Pancreas (tissue), 10 donors: ENCODE measurements at regions not wholly inside any gene's neighbourhood (a gene's known extent, or its start where the extent isn't known, plus 50 kb on each side); places are given as distances from the start of the nearest gene placed in this dataset.

Experiments
- ATAC-seq, 4 donors: fragments of 200-7000 bp; cut with Tn5 transposase; one replicate each; pipeline versions ENCODE4 v1.8.0 to v1.9.1; 2020; ENCODE audit warnings: mild to moderate bottlenecking in 4 of 4, moderate library complexity in 4 of 4
- DNase-seq, 6 donors: peaks; one replicate each; pipeline ENCODE4 v3.0.0-alpha.2; 2020
- FAIRE-seq: peaks from 2 replicates; lab custom pipeline; 2012; peaks lifted over from hg19 to GRCh38; lab: Jason Lieb, UNC
- H3K27ac ChIP-seq, 4 donors: fragments of 200-600 bp; sonication (generic); 1 replicate in 3 of 4; 2 replicates in 1 of 4; pipeline versions ENCODE4 v1.5.0 to v1.8.0; 2020
- H3K27me3 ChIP-seq, 4 donors: fragments of 200-600 bp; one replicate each; pipeline ENCODE4 v1.8.0; 2021
- H3K36me3 ChIP-seq, 3 donors: fragments of 200-600 bp; sonication (generic) in 1 of 3; one replicate each; pipeline versions ENCODE4 v1.5.0 to v1.8.0; 2020 to 2021
- H3K4me1 ChIP-seq, 3 donors: fragments of 200-600 bp; one replicate each; pipeline ENCODE4 v1.8.0; 2021
- H3K4me3 ChIP-seq, 4 donors: fragments of 200-600 bp; sonication (generic) in 2 of 4; one replicate each; pipeline versions ENCODE4 v1.5.0 to v1.8.0; 2020 to 2021
- H3K9me3 ChIP-seq, 4 donors: fragments of 200-600 bp; one replicate each; pipeline ENCODE4 v1.8.0; 2021
- CTCF ChIP-seq, 4 donors: fragments of 200-600 bp; sonication (generic) in 3 of 4; IDR thresholded peaks; one replicate each; pipeline versions ENCODE4 v1.5.0 to v1.8.0; 2021; ENCODE audit warnings: antibody characterized with exemption in 4 of 4
- WGBS, 2 donors: extraction: QIAGEN DNeasy Blood & Tissue Kit; methylation state at CpG; one replicate each; pipeline ENCODE4 v1.1.7; 2013; 5-methylcytosine and 5-hydroxymethylcytosine counted together
- intact Hi-C, 3 donors: fragments of 100-400 bp; cut with DNase I; formaldehyde crosslinking; loops; one replicate each; pipeline versions ENCODE4 v1.11.1 to v1.14.2; 2022
- donor health status: healthy with polysubstance abuse.
- donor health status: DM: no; HTN: no; CAD: no; lungs with moderate emphysema.
- donor health status: DM: no; HTN: no; CAD: no.
- donor health status: control.
- donor health status: control.
- donor health status: Bipolar disorder and iron deficiency.
- donor health status: DM: yes; HTN: yes; CAD: no.
- donor health status: DM: no; HTN: no; CAD: no.
- donor health status: DM: no; HTN: no; CAD: no.
- donor health status: DM: yes; HTN: yes; CAD: no.

- intact Hi-C loops = no loop called here
- Histone ChIP-seq H3K27ac (no peak overlapping the region), H3K4me1 (no peaks in the 10 kb centered on the region), H3K4me3 (peak overlapping the region in 1 of 4 donors; percentile 17), H3K27me3 (no peaks in the 10 kb centered on the region), H3K36me3 (no peaks in the 10 kb centered on the region), H3K9me3 (no peaks in the 10 kb centered on the region)
- peak; percentile 5 for FAIRE-seq
- no peak for TF ChIP-seq CTCF (IDR thresholded peaks at IDR 0.05)
- no peak for DNase-seq
- 3 to 4% methylated on average over 2 of the region's 2 CpGs for WGBS, 2 donors
- ATAC-seq = peak in 1 of 4 donors; percentile 48
These were observed 101.1 kb upstream of the GNAQ start for GRCh38 chr9:78132701-78133058.

- intact Hi-C loops = no loop called here
- Histone ChIP-seq H3K9me3 (no peaks in the 10 kb centered on the region), H3K27me3 (no peaks in the 10 kb centered on the region), H3K4me3 (peak overlapping the region in 1 of 4 donors; percentile 17), H3K36me3 (no peaks in the 10 kb centered on the region), H3K27ac (no peak overlapping the region), H3K4me1 (no peaks in the 10 kb centered on the region)
- 55 to 60% methylated on average over 2 of the region's 2 CpGs for WGBS, 2 donors
- FAIRE-seq (no peak), DNase-seq (no peak), ATAC-seq (no peak)
- TF ChIP-seq CTCF (IDR thresholded peaks at IDR 0.05) = no peak
These were observed 100.5 kb upstream of the GNAQ start for GRCh38 chr9:78131969-78132700.

- ATAC-seq = no peak
- no peak for FAIRE-seq
- no peak for DNase-seq
- Histone ChIP-seq H3K9me3 (no peaks in the 10 kb centered on the region), H3K27ac (no peak overlapping the region), H3K4me3 (no peak overlapping the region), H3K27me3 (no peaks in the 10 kb centered on the region), H3K36me3 (no peaks in the 10 kb centered on the region), H3K4me1 (no peaks in the 10 kb centered on the region)
- intact Hi-C loops = no loop called here
- TF ChIP-seq CTCF (IDR thresholded peaks at IDR 0.05) = no peak
These were observed 99.2 kb upstream of the GNAQ start for GRCh38 chr9:78130853-78131252.

- WGBS, 2 donors = 85 to 87% methylated on average over 6 of the region's 6 CpGs
- intact Hi-C loops = no loop called here
- FAIRE-seq = no peak
These were observed 98.4 kb upstream of the GNAQ start for GRCh38 chr9:78130004-78130403.

More at GRCh38 chr9:78130004-78130403, 98.4 kb upstream of the GNAQ start:
- H3K4me3 ChIP-seq = no peak overlapping the region
- H3K9me3 ChIP-seq = no peaks in the 10 kb centered on the region
- no peak overlapping the region for H3K27ac ChIP-seq
- DNase-seq (no peak), ATAC-seq (peak in 1 of 4 donors; percentile 34)
- no peaks in the 10 kb centered on the region for H3K27me3 ChIP-seq
- H3K36me3 ChIP-seq = no peaks in the 10 kb centered on the region
- no peaks in the 10 kb centered on the region for H3K4me1 ChIP-seq
- no peak for TF ChIP-seq CTCF (IDR thresholded peaks at IDR 0.05)
